ENCODE measurements at regions not wholly inside any gene's neighbourhood (a gene's known extent, or its start where the extent isn't known, plus 50 kb on each side); places are given as distances from the start of the nearest gene placed in this dataset.

GRCh38 chr2:2926009-2926857 lies 451.4 kb downstream of the EIPR1 start:
- Histone ChIP-seq H3K9me2 (ENCODE audit: insufficient read depth) (no peaks in the 10 kb centered on the region), H3K4me2 (ENCODE audit: low read length) (no peak overlapping the region), H3K9ac (ENCODE audit: low read length) (no peak overlapping the region), H2AFZ (ENCODE audit: low read depth, low read length, poor library complexity, severe bottlenecking) (no peak overlapping the region), H3K27ac (ENCODE audit: low read depth, low read length) (no peak overlapping the region), H3K27me3 (ENCODE audit: insufficient read depth, low read length) (0 out of 2 replicates have a peak, but pooled peaks cover 6% of the 10 kb centered on the region), H4K20me1 (ENCODE audit: insufficient read depth) (no peaks in the 10 kb centered on the region), H3K4me3 (replicated peaks in 1 of 2; ENCODE audit: low read depth in 1 of 2, low read length in 2 of 2) (no peak overlapping the region), H3K79me2 (ENCODE audit: insufficient read depth, low read length) (no peaks in the 10 kb centered on the region), H3K4me1 (ENCODE audit: control insufficient read depth in 1 of 2, insufficient read depth in 2 of 2, low read length in 2 of 2) (no peaks in the 10 kb centered on the region), H3K9me3 (ENCODE audit: control insufficient read depth in 1 of 2, insufficient read depth in 1 of 2, low read depth in 1 of 2, low read length in 2 of 2) (no peaks in the 10 kb centered on the region), H3K36me3 (ENCODE audit: control insufficient read depth in 1 of 2, insufficient read depth in 2 of 2, low read length in 2 of 2) (no peaks in the 10 kb centered on the region)
- BruUV-seq (replicated peaks): no TSS peak
- ChIA-PET CTCF (no interaction called here), POLR2A (no interaction called here), RAD21 (ENCODE audit: low non-redundant PET in 1 of 2, low total read pairs in 2 of 2, uncharacterized antibody in 2 of 2, unreplicated experiment in 2 of 2) (no interaction called here)
- TF ChIP-seq SRF (IDR thresholded peaks at IDR 0.05; ENCODE audit: low read depth) (no peak), ATF3 (IDR thresholded peaks at IDR 0.05) (no peak), EZH2 (IDR thresholded peaks at IDR 0.05) (no peak), ZBTB33 (IDR thresholded peaks at IDR 0.05; ENCODE audit: extremely low read depth, insufficient replicate concordance, low read length) (no peak), TCF7L2 (IDR thresholded peaks at IDR 0.05; ENCODE audit: borderline replicate concordance, extremely low read depth, insufficient read depth, insufficient read length) (no peak), EGR1 (IDR thresholded peaks at IDR 0.05; ENCODE audit: low read depth) (no peak), FOSL1 (IDR thresholded peaks at IDR 0.05; ENCODE audit: low read depth) (no peak), MAX (IDR thresholded peaks at IDR 0.05) (no peak), CEBPB (IDR thresholded peaks at IDR 0.05; ENCODE audit: low read depth) (no peak), REST (IDR thresholded peaks at IDR 0.05; ENCODE audit: low read depth) (no peak), ELF1 (IDR thresholded peaks at IDR 0.05; ENCODE audit: borderline replicate concordance, low read depth) (no peak), POLR2AphosphoS5 (IDR thresholded peaks at IDR 0.05; ENCODE audit: low read depth, low read length) (no peak), YY1 (IDR thresholded peaks at IDR 0.05; ENCODE audit: extremely low read depth, insufficient replicate concordance, low read depth, low read length) (no peak), SP1 (IDR thresholded peaks at IDR 0.05; ENCODE audit: low read depth) (no peak), ZNF274 (IDR thresholded peaks at IDR 0.05; ENCODE audit: low read depth, low read length) (no peak), ZFX (IDR thresholded peaks at IDR 0.05) (no peak), RAD21 (IDR thresholded peaks at IDR 0.05; ENCODE audit: low read depth) (no peak), EZH2phosphoT487 (IDR thresholded peaks at IDR 0.05; ENCODE audit: borderline replicate concordance) (no peak)
- intact Hi-C loops (cut with micrococcal nuclease): no loop called here
- no peak for ATAC-seq
- no peak for DNase-seq (ENCODE audit: low read depth, low spot score)

All from HCT116 (cell line).